ENCODE measurements at regions not wholly inside any gene's neighbourhood (a gene's known extent, or its start where the extent isn't known, plus 50 kb on each side); places are given as distances from the start of the nearest gene placed in this dataset.
"Not testable (repeated sequence)": the region's sequence is repeated elsewhere in the genome, so short reads cannot be mapped to it uniquely, and the experiment has no call there.

- TF ChIP-seq CTCF (IDR thresholded peaks at IDR 0.05); POLR2AphosphoS5 (IDR thresholded peaks at IDR 0.05; ENCODE audit: low read depth, low read length): not testable (repeated sequence)
Measured at GRCh38 chr15:20439111-20439510, 102.5 kb downstream of the GOLGA6L6 start.

Data from Panc1 (cell line).